Fibroblast of lung (primary cell): ENCODE measurements at regions not wholly inside any gene's neighbourhood (a gene's known extent, or its start where the extent isn't known, plus 50 kb on each side); places are given as distances from the start of the nearest gene placed in this dataset.

Source experiments
- CTCF ChIP-seq, 2 donors: IDR thresholded peaks in 1 of 2; conservative IDR thresholded peaks in 1 of 2; 1 replicate in 1 of 2; 2 replicates in 1 of 2; pipeline ENCODE4 v1.5.1; 2011 to 2012; ENCODE audit warnings: low read length in 2 of 2, control low read depth in 1 of 2, inconsistent platforms in 1 of 2, low read depth in 1 of 2, mild to moderate bottlenecking in 1 of 2
- EZH2 ChIP-seq: IDR thresholded peaks from 2 replicates; pipeline ENCODE4 v1.5.1; 2012; ENCODE audit warnings: low read length, control low read depth, mild to moderate bottlenecking; ENCODE audit errors: missing control alignments

GRCh38 chr5:85512896-85513295, 1104.8 kb upstream of the COX7C start:
- TF ChIP-seq CTCF (conservative IDR thresholded peaks at IDR 0.05 in 1 of 2, IDR thresholded peaks at IDR 0.05 in 1 of 2; ENCODE audit: low read depth in 1 of 2, low read length in 2 of 2) = no peak
- no peak for TF ChIP-seq EZH2
